IMR-90 (cell line): ENCODE measurements at regions not wholly inside any gene's neighbourhood (a gene's known extent, or its start where the extent isn't known, plus 50 kb on each side); places are given as distances from the start of the nearest gene placed in this dataset.

Experiments
- ATAC-seq: fragments of 200-7000 bp; cut with Tn5 transposase; 2 replicates; pipeline ENCODE4 v1.9.1; 2020; ENCODE audit warnings: low read depth, mild to moderate bottlenecking, moderate library complexity
- BruUV-seq: library from RNA; stranded (reverse); fragments of 400-500 nt; replicated peaks from 2 replicates; lab custom pipeline; 2021; lab: Mats Ljungman, UMichigan
- CTCF ChIA-PET: fragments of 300-600 bp; formaldehyde crosslinking; extraction: SDS; loops from one replicate; lab custom pipeline; 2021; ENCODE audit warnings: antibody characterized with exemption; lab: Yijun Ruan, JAX
- POLR2A ChIA-PET: fragments of 300-600 bp; sonication (Branson Sonifier 250); formaldehyde crosslinking; loops from one replicate; lab custom pipeline; 2022; ENCODE audit warnings: antibody characterized with exemption; ENCODE audit not compliant: unreplicated experiment; lab: Charles Lee
- DNase-seq: peaks from one replicate; pipeline ENCODE4 v3.0.0; 2013
- H2AFZ ChIP-seq: replicated peaks from 2 replicates; pipeline ENCODE3; 2013; ENCODE audit warnings: low read length, mild to moderate bottlenecking; ENCODE audit not compliant: poor library complexity
- H2AK5ac ChIP-seq: 2 replicates; pipeline ENCODE4 v1.6.1; 2013; ENCODE audit warnings: low read depth, low read length, inconsistent platforms
- H2AK9ac ChIP-seq: replicated peaks from 2 replicates; pipeline ENCODE3; 2013; ENCODE audit warnings: mild to moderate bottlenecking, low read depth, low read length, moderate library complexity; ENCODE audit not compliant: poor library complexity
- H2BK120ac ChIP-seq: 2 replicates; pipeline ENCODE4 v1.6.1; 2013; ENCODE audit warnings: low read depth, low read length, inconsistent platforms
- H2BK15ac ChIP-seq: 3 replicates; pipeline ENCODE4 v1.6.1; 2013; ENCODE audit warnings: low read depth, low read length, inconsistent platforms
- H2BK20ac ChIP-seq: 2 replicates; pipeline ENCODE4 v1.6.1; 2013; ENCODE audit warnings: low read depth, mild to moderate bottlenecking, inconsistent platforms, low read length, moderate library complexity
- H2BK5ac ChIP-seq: 2 replicates; pipeline ENCODE4 v1.6.1; 2013; ENCODE audit warnings: mild to moderate bottlenecking, low read depth, low read length, inconsistent platforms; ENCODE audit not compliant: poor library complexity, severe bottlenecking
- H3K14ac ChIP-seq: replicated peaks from 2 replicates; pipeline ENCODE4 v1.6.1; 2013; ENCODE audit warnings: low read depth, low read length, inconsistent platforms
- H3K18ac ChIP-seq: 2 replicates; pipeline ENCODE4 v1.6.1; 2013; ENCODE audit warnings: low read depth, low read length, control low read depth
- H3K23ac ChIP-seq: 2 replicates; pipeline ENCODE4 v1.6.1; 2013; ENCODE audit warnings: low read depth, low read length, inconsistent platforms
- H3K27ac ChIP-seq: 2 replicates; pipeline ENCODE4 v1.5.1; 2013; ENCODE audit warnings: mild to moderate bottlenecking, control low read depth, low read length; ENCODE audit not compliant: insufficient read depth
- H3K27me3 ChIP-seq: 2 replicates; pipeline ENCODE4 v1.6.1; 2013; ENCODE audit warnings: low read length; ENCODE audit not compliant: control insufficient read depth, insufficient read depth
- H3K36me3 ChIP-seq: 2 replicates; pipeline ENCODE4 v1.6.1; 2013; ENCODE audit warnings: low read length, mixed read lengths; ENCODE audit not compliant: control insufficient read depth, insufficient read depth
- H3K4ac ChIP-seq: 2 replicates; pipeline ENCODE4 v1.6.1; 2013; ENCODE audit warnings: low read depth, low read length, inconsistent platforms
- H3K4me1 ChIP-seq: 2 replicates; pipeline ENCODE4 v1.6.1; 2013; ENCODE audit warnings: low read length, mixed read lengths; ENCODE audit not compliant: control insufficient read depth, insufficient read depth
- H3K4me2 ChIP-seq: 2 replicates; pipeline ENCODE4 v1.6.1; 2013; ENCODE audit warnings: low read depth, mild to moderate bottlenecking, control low read depth, low read length, moderate library complexity
- H3K4me3 ChIP-seq: 2 replicates; pipeline ENCODE4 v1.5.1; 2013; ENCODE audit warnings: low read depth, mild to moderate bottlenecking, control low read depth, low read length, moderate library complexity; ENCODE audit not compliant: insufficient read depth
- H3K56ac ChIP-seq: 2 replicates; pipeline ENCODE4 v1.6.1; 2013; ENCODE audit warnings: low read length, inconsistent platforms; ENCODE audit not compliant: insufficient read depth; ENCODE audit errors: extremely low read depth
- H3K79me1 ChIP-seq, 2 experiments: 2 replicates each; pipeline ENCODE4 v1.6.1; 2013; ENCODE audit warnings: low read length in 2 of 2, inconsistent platforms in 1 of 2, low read depth in 1 of 2
- H3K9ac ChIP-seq: 2 replicates; pipeline ENCODE4 v1.6.1; 2013; ENCODE audit warnings: low read depth, low read length, control low read depth
- H3K9me1 ChIP-seq: 2 replicates; pipeline ENCODE4 v1.6.1; 2013; ENCODE audit warnings: low read length, inconsistent platforms; ENCODE audit not compliant: insufficient read depth
- H3K9me3 ChIP-seq: 2 replicates; pipeline ENCODE4 v1.6.1; 2013; ENCODE audit warnings: low read length; ENCODE audit not compliant: control insufficient read depth, insufficient read depth
- H4K20me1 ChIP-seq: 2 replicates; pipeline ENCODE4 v1.6.1; 2013; ENCODE audit warnings: low read length, inconsistent platforms; ENCODE audit not compliant: insufficient read depth
- H4K5ac ChIP-seq: 2 replicates; pipeline ENCODE4 v1.6.1; 2013; ENCODE audit warnings: mild to moderate bottlenecking, low read depth, low read length, control low read depth
- H4K8ac ChIP-seq, 2 experiments: 2 replicates each; pipeline ENCODE4 v1.6.1; 2013; ENCODE audit warnings: low read depth in 2 of 2, low read length in 2 of 2, control low read depth in 1 of 2, inconsistent platforms in 1 of 2
- H4K91ac ChIP-seq: 2 replicates; pipeline ENCODE4 v1.6.1; 2013; ENCODE audit warnings: low read depth, low read length, inconsistent platforms; ENCODE audit not compliant: insufficient read depth
- BHLHE40 ChIP-seq: fragments of 150-350 bp; IDR thresholded peaks from 2 replicates; pipeline ENCODE4 v1.6.1; 2016; ENCODE audit warnings: mild to moderate bottlenecking, low read depth, low read length
- CHD1 ChIP-seq: IDR thresholded peaks from 2 replicates; pipeline ENCODE4 v1.6.1; 2012; ENCODE audit warnings: low read depth, low read length, improper control_type of control experiment
- FOS ChIP-seq: fragments of 150-350 bp; IDR thresholded peaks from 2 replicates; pipeline ENCODE4 v1.6.1; 2016; ENCODE audit warnings: low read depth, low read length
- MXI1 ChIP-seq: IDR thresholded peaks from 2 replicates; pipeline ENCODE4 v1.6.1; 2012; ENCODE audit warnings: low read depth, mild to moderate bottlenecking, low read length, moderate library complexity, borderline replicate concordance
- POLR2A ChIP-seq: IDR thresholded peaks from 2 replicates; pipeline ENCODE4 v1.6.1; 2012; ENCODE audit warnings: mild to moderate bottlenecking, low read depth, low read length
- SMC3 ChIP-seq: fragments of 150-350 bp; IDR thresholded peaks from 2 replicates; pipeline ENCODE4 v1.6.1; 2016; ENCODE audit warnings: low read depth, mild to moderate bottlenecking, antibody characterized with exemption, low read length, moderate library complexity
- WGBS, 2 experiments: methylation state at CpG; one replicate each; pipeline versions ENCODE4 v1.1.5 to v1.1.7; 2013; ENCODE audit warnings: missing lambda C conversion rate in 2 of 2; ENCODE audit not compliant: insufficient read length in 1 of 2; ENCODE audit errors: extremely low coverage in 2 of 2; 5-methylcytosine and 5-hydroxymethylcytosine counted together
- dilution Hi-C: fragments of 300-500 bp; cut with HindIII; formaldehyde crosslinking; loops from one replicate; pipeline ENCODE4 v1.14.3; 2018; ENCODE audit warnings: low sequenced_read_pairs; ENCODE audit not compliant: unreplicated experiment
- in situ Hi-C: fragments of 300-500 bp; cut with MboI; formaldehyde crosslinking; loops from 3 replicates; pipeline ENCODE4 v1.14.3; 2019; ENCODE audit warnings: low sequenced_read_pairs, inconsistent platforms, mixed read lengths
- intact Hi-C: fragments of 100-400 bp; cut with micrococcal nuclease; formaldehyde crosslinking; loops from 2 replicates; pipeline ENCODE4 v1.10.0; 2022
- TF ChIP-seq, protein P1 (sequence below): fragments of 150-350 bp; IDR thresholded peaks from 2 replicates; pipeline ENCODE4 v1.6.1; 2016; ENCODE audit warnings: low read depth, mild to moderate bottlenecking, low read length, moderate library complexity, borderline replicate concordance
- TF ChIP-seq, protein P2 (sequence below): conservative IDR thresholded peaks from 2 replicates; pipeline ENCODE4 v1.5.1; 2012; ENCODE audit warnings: mild to moderate bottlenecking, low read depth, low read length, improper control_type of control experiment

GRCh38 chrX:112968351-112969133 lies 127.9 kb upstream of the AMOT start:
- no peaks in the 10 kb centered on the region for H3K27me3 ChIP-seq
- no peaks in the 10 kb centered on the region for H3K9me3 ChIP-seq
- no peak overlapping the region for H2BK5ac ChIP-seq
- no peak overlapping the region for H2BK120ac ChIP-seq
- H3K23ac ChIP-seq = no peak overlapping the region
- CTCF ChIA-PET = no interaction called here
- H3K4ac ChIP-seq = no peak overlapping the region
- no peak overlapping the region for H2AK5ac ChIP-seq
- POLR2A ChIA-PET = no interaction called here
- intact Hi-C loops = no loop called here
- no peak overlapping the region for H4K91ac ChIP-seq
- H3K14ac ChIP-seq = no peak overlapping the region
- dilution Hi-C loops = no loop called here
- H4K20me1 ChIP-seq = no peaks in the 10 kb centered on the region
- DNase-seq (no peak), ATAC-seq (no peak)
- BruUV-seq = no TSS peak
- no peak overlapping the region for H2AK9ac ChIP-seq
- H4K8ac ChIP-seq = no peak overlapping the region
- no peak overlapping the region for H2BK15ac ChIP-seq
- H3K4me3 ChIP-seq = no peak overlapping the region
- no peaks in the 10 kb centered on the region for H3K36me3 ChIP-seq
- H3K4me1 ChIP-seq = no peaks in the 10 kb centered on the region
- no peak for TF ChIP-seq CHD1
- no peak for TF ChIP-seq SMC3
- TF ChIP-seq POLR2A = no peak
- TF ChIP-seq, protein P1, sequence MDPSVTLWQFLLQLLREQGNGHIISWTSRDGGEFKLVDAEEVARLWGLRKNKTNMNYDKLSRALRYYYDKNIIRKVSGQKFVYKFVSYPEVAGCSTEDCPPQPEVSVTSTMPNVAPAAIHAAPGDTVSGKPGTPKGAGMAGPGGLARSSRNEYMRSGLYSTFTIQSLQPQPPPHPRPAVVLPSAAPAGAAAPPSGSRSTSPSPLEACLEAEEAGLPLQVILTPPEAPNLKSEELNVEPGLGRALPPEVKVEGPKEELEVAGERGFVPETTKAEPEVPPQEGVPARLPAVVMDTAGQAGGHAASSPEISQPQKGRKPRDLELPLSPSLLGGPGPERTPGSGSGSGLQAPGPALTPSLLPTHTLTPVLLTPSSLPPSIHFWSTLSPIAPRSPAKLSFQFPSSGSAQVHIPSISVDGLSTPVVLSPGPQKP = no peak
- no peak for TF ChIP-seq FOS
- TF ChIP-seq, protein P2, sequence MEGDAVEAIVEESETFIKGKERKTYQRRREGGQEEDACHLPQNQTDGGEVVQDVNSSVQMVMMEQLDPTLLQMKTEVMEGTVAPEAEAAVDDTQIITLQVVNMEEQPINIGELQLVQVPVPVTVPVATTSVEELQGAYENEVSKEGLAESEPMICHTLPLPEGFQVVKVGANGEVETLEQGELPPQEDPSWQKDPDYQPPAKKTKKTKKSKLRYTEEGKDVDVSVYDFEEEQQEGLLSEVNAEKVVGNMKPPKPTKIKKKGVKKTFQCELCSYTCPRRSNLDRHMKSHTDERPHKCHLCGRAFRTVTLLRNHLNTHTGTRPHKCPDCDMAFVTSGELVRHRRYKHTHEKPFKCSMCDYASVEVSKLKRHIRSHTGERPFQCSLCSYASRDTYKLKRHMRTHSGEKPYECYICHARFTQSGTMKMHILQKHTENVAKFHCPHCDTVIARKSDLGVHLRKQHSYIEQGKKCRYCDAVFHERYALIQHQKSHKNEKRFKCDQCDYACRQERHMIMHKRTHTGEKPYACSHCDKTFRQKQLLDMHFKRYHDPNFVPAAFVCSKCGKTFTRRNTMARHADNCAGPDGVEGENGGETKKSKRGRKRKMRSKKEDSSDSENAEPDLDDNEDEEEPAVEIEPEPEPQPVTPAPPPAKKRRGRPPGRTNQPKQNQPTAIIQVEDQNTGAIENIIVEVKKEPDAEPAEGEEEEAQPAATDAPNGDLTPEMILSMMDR = no peak
- no peak for TF ChIP-seq BHLHE40
- no peak for TF ChIP-seq MXI1
- no peak overlapping the region for H3K27ac ChIP-seq
- no CpG with 5 or more reads among the region's 2 CpGs for WGBS, 2 experiments
- no peak overlapping the region for H2BK20ac ChIP-seq
- H3K9ac ChIP-seq = no peak overlapping the region
- H3K79me1 ChIP-seq = no peaks in the 10 kb centered on the region
- in situ Hi-C loops = no loop called here
- H3K4me2 ChIP-seq = no peak overlapping the region
- no peak overlapping the region for H3K18ac ChIP-seq
- H4K5ac ChIP-seq = no peak overlapping the region
- H3K9me1 ChIP-seq = no peaks in the 10 kb centered on the region
- H3K56ac ChIP-seq = no peak overlapping the region
- H2AFZ ChIP-seq = no peak overlapping the region
